Mesendoderm (in vitro differentiated cells): ENCODE measurements at regions not wholly inside any gene's neighbourhood (a gene's known extent, or its start where the extent isn't known, plus 50 kb on each side); places are given as distances from the start of the nearest gene placed in this dataset.
"Not testable (repeated sequence)": the region's sequence is repeated elsewhere in the genome, so short reads cannot be mapped to it uniquely, and the experiment has no call there.

Experiments used
- DNase-seq: peaks from one replicate; pipeline ENCODE4 v3.0.0; 2013
- H2AK5ac ChIP-seq: 2 replicates; pipeline ENCODE4 v1.6.1; 2013; ENCODE audit warnings: low read length, inconsistent platforms
- H2BK120ac ChIP-seq: 2 replicates; pipeline ENCODE4 v1.6.1; 2013; ENCODE audit warnings: low read depth, mild to moderate bottlenecking, low read length, moderate library complexity, mixed read lengths
- H2BK15ac ChIP-seq: replicated peaks from 2 replicates; pipeline ENCODE4 v1.6.1; 2013; ENCODE audit warnings: low read depth, mild to moderate bottlenecking, moderate library complexity
- H2BK5ac ChIP-seq: 2 replicates; pipeline ENCODE4 v1.6.1; 2013; ENCODE audit warnings: low read length, inconsistent platforms
- H3K18ac ChIP-seq: 2 replicates; pipeline ENCODE4 v1.6.1; 2013; ENCODE audit warnings: mild to moderate bottlenecking, low read length, mixed read lengths
- H3K23ac ChIP-seq: one replicate; pipeline ENCODE4 v1.6.1; 2013; ENCODE audit warnings: low read length
- H3K27ac ChIP-seq: 2 replicates; pipeline ENCODE4 v1.5.1; 2013; ENCODE audit warnings: low read depth, mild to moderate bottlenecking, inconsistent platforms, low read length, moderate library complexity
- H3K27me3 ChIP-seq: 2 replicates; pipeline ENCODE4 v1.6.1; 2013; ENCODE audit warnings: low read length, control low read depth, mild to moderate bottlenecking, inconsistent platforms; ENCODE audit not compliant: insufficient read depth, poor library complexity
- H3K36me3 ChIP-seq: 2 replicates; pipeline ENCODE4 v1.6.1; 2013; ENCODE audit warnings: low read length, inconsistent platforms; ENCODE audit not compliant: control insufficient read depth, insufficient read depth
- H3K4ac ChIP-seq: one replicate; pipeline ENCODE4 v1.6.1; 2013; ENCODE audit warnings: low read depth, mild to moderate bottlenecking, low read length, moderate library complexity
- H3K4me1 ChIP-seq: 2 replicates; pipeline ENCODE4 v1.6.1; 2013; ENCODE audit warnings: low read depth, low read length, inconsistent platforms; ENCODE audit not compliant: control insufficient read depth
- H3K4me2 ChIP-seq: 2 replicates; pipeline ENCODE4 v1.6.1; 2013; ENCODE audit warnings: low read length
- H3K4me3 ChIP-seq: 2 replicates; pipeline ENCODE4 v1.5.1; 2013; ENCODE audit warnings: mild to moderate bottlenecking, low read length
- H3K56ac ChIP-seq: one replicate; pipeline ENCODE4 v1.6.1; 2013; ENCODE audit warnings: low read length
- H3K79me1 ChIP-seq: 2 replicates; pipeline ENCODE4 v1.6.1; 2013; ENCODE audit warnings: low read length, inconsistent platforms
- H3K79me2 ChIP-seq: 2 replicates; pipeline ENCODE4 v1.6.1; 2013; ENCODE audit warnings: mild to moderate bottlenecking, low read length; ENCODE audit not compliant: control insufficient read depth, insufficient read depth
- H3K9ac ChIP-seq: 2 replicates; pipeline ENCODE4 v1.6.1; 2013; ENCODE audit warnings: low read length, inconsistent platforms
- H4K5ac ChIP-seq: one replicate; pipeline ENCODE4 v1.6.1; 2013; ENCODE audit warnings: low read length
- H4K8ac ChIP-seq: one replicate; pipeline ENCODE4 v1.6.1; 2013; ENCODE audit warnings: low read depth, mild to moderate bottlenecking, control low read depth, low read length, moderate library complexity
- WGBS: extraction: QIAGEN DNeasy Blood & Tissue Kit; methylation state at CpG from one replicate; pipeline ENCODE4 v1.1.7; 2013; ENCODE audit warnings: low lambda C conversion rate, missing lambda C conversion rate; ENCODE audit not compliant: insufficient coverage; ENCODE audit errors: extremely low coverage; 5-methylcytosine and 5-hydroxymethylcytosine counted together

DNA sequence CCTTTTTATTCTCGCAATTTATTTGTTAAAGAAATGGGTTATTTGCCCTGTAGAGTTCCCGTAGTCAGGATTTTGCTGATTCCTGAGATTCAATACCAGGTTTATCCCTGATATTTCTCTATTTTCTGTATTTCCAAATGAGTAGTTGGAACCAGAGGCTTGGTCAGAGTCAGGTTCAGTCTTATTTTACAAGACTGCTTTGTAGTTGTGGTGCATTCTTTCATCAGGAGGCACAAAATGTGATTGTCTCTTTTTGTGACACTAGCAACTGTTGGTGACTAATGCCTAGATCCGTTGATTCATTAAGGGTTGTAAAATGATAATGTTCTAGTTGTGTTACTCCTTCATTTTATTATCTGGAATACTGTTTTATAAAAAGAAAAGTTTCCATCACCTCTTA lies 95.5 kb upstream of the TPTE start:
- no peak for DNase-seq
- H3K23ac ChIP-seq: no peak overlapping the region
- no peak overlapping the region for H3K27ac ChIP-seq
- H3K27me3 ChIP-seq: no peaks in the 10 kb centered on the region
- H2BK120ac ChIP-seq: no peak overlapping the region
- no peak overlapping the region for H3K56ac ChIP-seq
- no peak overlapping the region for H2AK5ac ChIP-seq
- no peaks in the 10 kb centered on the region for H3K4me1 ChIP-seq
- no peak overlapping the region for H4K5ac ChIP-seq
- no peak overlapping the region for H3K4ac ChIP-seq
- peak overlapping the region; percentile 2 for H3K4me3 ChIP-seq
- H3K36me3 ChIP-seq: no peaks in the 10 kb centered on the region
- H4K8ac ChIP-seq: no peak overlapping the region
- no peak overlapping the region for H2BK15ac ChIP-seq
- WGBS: no CpG with 5 or more reads among the region's 3 CpGs
- no peak overlapping the region for H3K4me2 ChIP-seq
- no peak overlapping the region for H3K9ac ChIP-seq
- H3K79me1 ChIP-seq: no peaks in the 10 kb centered on the region
- no peak overlapping the region for H2BK5ac ChIP-seq
- H3K18ac ChIP-seq: no peak overlapping the region
- no peaks in the 10 kb centered on the region for H3K79me2 ChIP-seq

DNA sequence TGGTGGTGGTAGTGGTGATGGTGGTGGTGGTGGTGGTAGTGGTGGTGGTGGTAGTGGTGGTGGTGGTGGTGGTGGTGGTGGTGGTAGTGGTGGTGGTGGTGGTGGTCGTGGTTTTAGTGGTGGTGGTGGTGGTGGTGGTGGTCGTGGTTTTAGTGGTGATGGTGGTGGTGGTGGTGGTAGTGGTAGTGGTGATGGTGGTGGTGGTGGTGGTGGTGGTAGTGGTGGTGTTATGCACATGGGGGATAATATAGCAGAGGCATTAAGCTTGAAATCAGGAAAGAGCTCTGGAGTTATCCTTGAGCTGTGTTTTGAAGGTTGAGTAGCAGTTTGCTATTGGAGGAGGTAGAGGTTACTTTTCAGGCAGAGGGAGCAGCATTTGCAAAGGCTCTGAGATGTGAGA lies 94.6 kb upstream of the TPTE start:
- not testable (repeated sequence) for H3K9ac ChIP-seq, H3K4me1 ChIP-seq, H3K27me3 ChIP-seq, H3K27ac ChIP-seq, DNase-seq, H2AK5ac ChIP-seq, H3K36me3 ChIP-seq, H3K23ac ChIP-seq, H3K4me3 ChIP-seq, H2BK15ac ChIP-seq, H3K79me2 ChIP-seq, H3K56ac ChIP-seq, H2BK120ac ChIP-seq, H2BK5ac ChIP-seq, H3K4me2 ChIP-seq, H3K79me1 ChIP-seq, H4K5ac ChIP-seq, H4K8ac ChIP-seq, H3K4ac ChIP-seq, H3K18ac ChIP-seq
- WGBS: no CpG with 5 or more reads among the region's 2 CpGs

DNA sequence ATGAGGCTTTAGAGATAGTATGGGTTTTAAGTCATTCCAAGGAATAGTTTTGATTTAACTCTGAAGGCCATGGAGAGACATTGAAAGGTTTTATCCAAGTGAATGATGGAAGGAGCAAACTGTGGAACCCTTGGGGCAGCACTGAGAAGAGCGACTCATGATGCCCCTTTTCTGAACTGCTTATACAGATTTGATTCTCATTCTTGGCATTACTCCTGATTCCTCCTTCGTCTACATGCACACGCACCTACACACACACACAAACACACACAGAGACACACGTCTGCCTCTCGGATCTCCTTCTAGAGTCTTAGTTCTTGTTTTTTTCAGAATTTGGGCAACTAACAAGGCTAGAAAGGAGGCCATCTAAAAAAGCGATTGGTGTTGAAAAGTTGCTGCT lies 94.1 kb upstream of the TPTE start:
- H3K79me2 ChIP-seq, H2BK120ac ChIP-seq, H3K23ac ChIP-seq, H3K27me3 ChIP-seq, H4K8ac ChIP-seq, H2BK5ac ChIP-seq, H3K79me1 ChIP-seq, H3K36me3 ChIP-seq, H3K56ac ChIP-seq, H3K4ac ChIP-seq, H4K5ac ChIP-seq, H3K4me1 ChIP-seq, H2BK15ac ChIP-seq, H2AK5ac ChIP-seq, H3K27ac ChIP-seq, H3K18ac ChIP-seq, DNase-seq, H3K4me2 ChIP-seq, H3K9ac ChIP-seq: not testable (repeated sequence)
- H3K4me3 ChIP-seq: peak overlapping the region; percentile 0
- WGBS: no CpG with 5 or more reads among the region's 6 CpGs

- H4K8ac ChIP-seq, H3K79me2 ChIP-seq, H3K27me3 ChIP-seq, H2AK5ac ChIP-seq, H3K27ac ChIP-seq, H2BK15ac ChIP-seq, H3K4ac ChIP-seq, H3K36me3 ChIP-seq, H3K4me1 ChIP-seq, H4K5ac ChIP-seq, H3K56ac ChIP-seq, H3K4me2 ChIP-seq, H2BK120ac ChIP-seq, DNase-seq, H3K79me1 ChIP-seq, H3K9ac ChIP-seq, H3K23ac ChIP-seq, H2BK5ac ChIP-seq, H3K18ac ChIP-seq: not testable (repeated sequence)
- WGBS: no CpG with 5 or more reads among the region's 1 CpG
- H3K4me3 ChIP-seq: peak overlapping the region; percentile 0
Measured at GRCh38 chr21:10428981-10429534, 92.3 kb upstream of the TPTE start.

DNA sequence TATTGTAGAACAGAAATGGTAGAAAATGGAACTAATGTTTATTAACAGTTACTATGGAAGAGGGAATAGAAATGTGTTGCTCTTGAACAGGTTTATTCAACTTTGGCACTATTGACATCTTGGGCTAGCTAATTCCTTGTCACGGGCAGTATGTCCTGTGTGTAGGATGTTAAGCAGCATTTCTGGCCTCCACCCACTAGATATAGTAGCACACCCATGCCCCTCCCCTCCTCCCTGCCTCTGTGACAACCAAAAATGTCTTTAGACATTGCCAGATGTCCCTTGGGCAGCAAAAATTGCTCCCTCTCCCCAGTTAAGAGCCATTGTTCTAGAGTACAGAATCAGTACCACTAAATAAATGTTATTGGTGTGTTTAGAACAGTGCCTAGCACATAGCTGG lies 91.4 kb upstream of the TPTE start:
- H4K8ac ChIP-seq: no peak overlapping the region
- H2BK5ac ChIP-seq: no peak overlapping the region
- no peak overlapping the region for H3K27ac ChIP-seq
- no peaks in the 10 kb centered on the region for H3K27me3 ChIP-seq
- no peak overlapping the region for H2BK15ac ChIP-seq
- H3K4me1 ChIP-seq: no peaks in the 10 kb centered on the region
- no CpG with 5 or more reads among the region's 1 CpG for WGBS
- H3K4me3 ChIP-seq: peak overlapping the region; percentile 14
- no peaks in the 10 kb centered on the region for H3K79me2 ChIP-seq
- H3K79me1 ChIP-seq: no peaks in the 10 kb centered on the region
- H2BK120ac ChIP-seq: no peak overlapping the region
- no peak overlapping the region for H3K4me2 ChIP-seq
- H2AK5ac ChIP-seq: no peak overlapping the region
- no peak overlapping the region for H3K4ac ChIP-seq
- H4K5ac ChIP-seq: no peak overlapping the region
- no peaks in the 10 kb centered on the region for H3K36me3 ChIP-seq
- H3K23ac ChIP-seq: no peak overlapping the region
- H3K9ac ChIP-seq: no peak overlapping the region
- DNase-seq: no peak
- no peak overlapping the region for H3K18ac ChIP-seq
- H3K56ac ChIP-seq: no peak overlapping the region

- not testable (repeated sequence) for H3K18ac ChIP-seq, H3K79me1 ChIP-seq, H3K56ac ChIP-seq, H4K8ac ChIP-seq, DNase-seq, H3K4me1 ChIP-seq, H3K4me2 ChIP-seq, H2BK5ac ChIP-seq, H2BK120ac ChIP-seq, H3K36me3 ChIP-seq, H3K79me2 ChIP-seq, H3K4ac ChIP-seq, H3K23ac ChIP-seq, H4K5ac ChIP-seq, H3K27ac ChIP-seq, H3K27me3 ChIP-seq, H2BK15ac ChIP-seq, H3K9ac ChIP-seq, H2AK5ac ChIP-seq
- peak overlapping the region; percentile 19 for H3K4me3 ChIP-seq
- WGBS: no CpG with 5 or more reads among the region's 6 CpGs
Measured at GRCh38 chr21:10431995-10432394, 89.4 kb upstream of the TPTE start.
